HEK293T (cell line): ENCODE measurements at regions not wholly inside any gene's neighbourhood (a gene's known extent, or its start where the extent isn't known, plus 50 kb on each side); places are given as distances from the start of the nearest gene placed in this dataset.

ENCODE experiments used
- ARNT ChIP-seq: fragments of 450-650 bp; IDR thresholded peaks from 2 replicates; pipeline ENCODE4 v1.6.1; 2017; ENCODE audit warnings: mild to moderate bottlenecking
- BHLHE40 ChIP-seq: fragments of 450-650 bp; IDR thresholded peaks from 2 replicates; pipeline ENCODE4 v1.6.1; 2016; ENCODE audit warnings: mild to moderate bottlenecking, moderate library complexity, borderline replicate concordance
- CTBP1 ChIP-seq: fragments of 450-650 bp; IDR thresholded peaks from 2 replicates; pipeline ENCODE4 v1.6.1; 2016; ENCODE audit warnings: borderline replicate concordance
- FOXA1 ChIP-seq: fragments of 450-650 bp; IDR thresholded peaks from 2 replicates; pipeline ENCODE4 v1.6.1; 2016; ENCODE audit warnings: mild to moderate bottlenecking
- FOXK2 ChIP-seq: fragments of 450-650 bp; IDR thresholded peaks from 2 replicates; pipeline ENCODE4 v1.6.1; 2016; ENCODE audit warnings: mild to moderate bottlenecking
- FOXM1 ChIP-seq: fragments of 450-650 bp; IDR thresholded peaks from 2 replicates; pipeline ENCODE4 v1.6.1; 2017; ENCODE audit warnings: mild to moderate bottlenecking, borderline replicate concordance
- HDGF ChIP-seq: fragments of 450-650 bp; IDR thresholded peaks from 2 replicates; pipeline ENCODE4 v1.6.1; 2017; ENCODE audit warnings: antibody characterized with exemption, borderline replicate concordance
- L3MBTL2 ChIP-seq: fragments of 450-650 bp; conservative IDR thresholded peaks from 2 replicates; pipeline ENCODE4 v1.6.1; 2016; ENCODE audit warnings: mild to moderate bottlenecking
- NFRKB ChIP-seq: fragments of 450-650 bp; IDR thresholded peaks from 2 replicates; pipeline ENCODE4 v1.6.1; 2016; ENCODE audit warnings: mild to moderate bottlenecking, moderate library complexity
- PKNOX1 ChIP-seq: fragments of 450-650 bp; IDR thresholded peaks from 2 replicates; pipeline ENCODE4 v1.6.1; 2016
- SP1 ChIP-seq: fragments of 450-650 bp; IDR thresholded peaks from 2 replicates; pipeline ENCODE4 v1.6.1; 2017
- SUZ12 ChIP-seq: fragments of 450-650 bp; IDR thresholded peaks from 2 replicates; pipeline ENCODE4 v1.6.1; 2016; ENCODE audit warnings: mild to moderate bottlenecking
- ZNF384 ChIP-seq: fragments of 450-650 bp; IDR thresholded peaks from 2 replicates; pipeline ENCODE4 v1.6.1; 2016

GRCh38 chr2:14988600-14988999, 356.1 kb downstream of the LRATD1 start:
- TF ChIP-seq ZNF384 (no peak), FOXA1 (no peak), CTBP1 (no peak), PKNOX1 (no peak), FOXM1 (no peak), BHLHE40 (no peak), ARNT (no peak), FOXK2 (no peak), NFRKB (no peak), L3MBTL2 (no peak), HDGF (no peak), SP1 (no peak), SUZ12 (no peak)
